Stimulated activated CD4-positive, alpha-beta T cell treated with anti-CD3 and anti-CD28 coated beads, TNF-alpha, amount 100 ng/mL, for 48 hours (primary cell): ENCODE measurements at regions not wholly inside any gene's neighbourhood (a gene's known extent, or its start where the extent isn't known, plus 50 kb on each side); places are given as distances from the start of the nearest gene placed in this dataset.

Experiments
- DNase-seq, 3 donors: peaks; one replicate each; pipeline ENCODE4 v3.0.0-alpha.2; 2020; ENCODE audit warnings: low read depth in 3 of 3

DNA sequence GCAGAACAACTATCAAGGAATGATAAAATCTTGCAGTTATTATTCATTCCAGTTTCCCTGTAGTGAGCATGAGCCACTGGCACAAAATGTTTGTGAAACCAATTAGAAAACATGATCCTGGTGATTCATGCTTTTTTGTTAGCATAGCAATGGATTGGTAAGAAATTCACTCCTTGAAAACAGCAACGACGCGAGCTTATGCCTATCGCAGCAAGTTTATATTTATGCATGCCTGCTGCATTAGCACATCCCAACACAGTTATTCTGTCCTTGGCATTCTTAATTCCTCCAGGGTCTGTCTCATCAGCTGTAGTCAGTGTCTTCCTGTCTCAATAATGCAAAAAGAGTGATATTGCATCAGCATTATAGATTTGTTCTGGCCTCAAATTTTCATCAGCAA is 975.9 kb downstream of the STIM2 start:
- no peak for DNase-seq

DNA sequence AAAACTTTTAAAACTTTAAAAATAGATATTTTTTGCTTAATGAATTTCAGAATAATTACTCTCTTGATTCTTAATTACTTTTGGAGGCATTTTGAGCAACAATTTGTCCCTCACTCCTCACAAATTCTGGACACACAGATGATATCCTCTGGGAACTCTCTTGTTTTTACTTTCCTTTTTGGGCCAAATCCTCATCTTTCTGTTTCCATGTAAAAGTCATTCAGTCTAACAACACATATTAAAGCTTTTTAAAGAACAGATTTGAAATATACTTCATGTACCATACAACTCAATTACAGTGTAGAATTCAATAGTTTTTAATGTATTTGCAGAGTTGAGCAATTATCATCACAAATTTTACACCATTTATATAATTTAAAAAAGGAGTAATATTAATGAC is 983.1 kb downstream of the STIM2 start:
- no peak for DNase-seq

DNA sequence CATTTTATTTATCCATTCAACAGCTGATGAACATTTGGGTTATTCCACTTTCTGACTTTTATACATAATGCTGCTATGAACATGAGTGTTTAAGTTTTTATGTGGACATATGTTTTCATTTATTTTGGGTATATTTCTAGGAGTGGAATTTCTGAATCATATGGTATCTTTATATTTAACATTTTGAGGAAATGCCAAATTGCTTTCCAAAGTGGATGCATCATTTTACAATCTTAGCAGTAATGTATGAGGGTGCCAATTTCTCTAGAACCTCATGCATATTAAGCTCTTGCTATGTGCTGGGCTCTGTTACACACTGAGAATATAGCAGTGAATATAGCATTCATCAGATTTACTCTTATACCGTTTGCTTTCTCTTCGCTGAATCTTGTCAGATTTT is 983.7 kb downstream of the STIM2 start:
- DNase-seq, result no peak

DNA sequence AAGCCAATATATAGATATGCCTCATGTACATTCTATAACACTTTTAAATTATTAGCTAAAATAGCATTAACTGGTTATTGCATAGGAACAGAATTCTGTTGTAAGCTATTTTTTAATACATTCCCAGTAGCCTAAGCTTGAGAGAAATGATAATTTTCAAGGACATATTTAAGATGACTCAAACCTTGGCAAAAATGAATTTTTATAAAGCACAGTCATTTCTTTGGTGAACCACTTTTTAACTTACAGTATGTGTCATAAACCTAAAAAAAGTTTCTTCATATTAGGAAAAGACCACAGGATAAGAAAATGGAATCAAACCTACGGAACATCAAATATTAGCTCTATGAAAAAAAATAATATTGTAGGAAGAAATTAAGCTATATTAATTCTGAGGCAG is 986.3 kb downstream of the STIM2 start:
- DNase-seq, result no peak

DNA sequence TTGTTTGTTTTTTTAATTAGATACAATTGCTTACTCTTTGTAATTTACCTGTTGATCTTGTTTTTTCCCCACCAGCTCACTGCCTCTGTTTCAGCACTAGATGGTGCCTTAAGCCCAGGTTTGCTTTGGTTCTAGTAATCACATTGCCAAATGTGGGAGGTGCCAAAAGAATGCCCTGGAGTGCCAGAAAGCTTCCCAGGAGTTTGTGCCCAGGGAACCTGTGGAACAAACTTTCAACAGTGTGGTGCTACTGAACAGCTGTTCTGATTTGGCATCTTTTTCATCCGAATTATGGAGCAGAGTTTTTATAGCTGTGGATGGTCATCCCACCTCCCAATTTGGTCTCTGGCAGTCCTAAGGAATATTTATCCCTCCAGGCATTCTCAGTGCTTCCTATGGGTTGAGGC is 1000.7 kb downstream of the STIM2 start:
- no peak for DNase-seq

DNA sequence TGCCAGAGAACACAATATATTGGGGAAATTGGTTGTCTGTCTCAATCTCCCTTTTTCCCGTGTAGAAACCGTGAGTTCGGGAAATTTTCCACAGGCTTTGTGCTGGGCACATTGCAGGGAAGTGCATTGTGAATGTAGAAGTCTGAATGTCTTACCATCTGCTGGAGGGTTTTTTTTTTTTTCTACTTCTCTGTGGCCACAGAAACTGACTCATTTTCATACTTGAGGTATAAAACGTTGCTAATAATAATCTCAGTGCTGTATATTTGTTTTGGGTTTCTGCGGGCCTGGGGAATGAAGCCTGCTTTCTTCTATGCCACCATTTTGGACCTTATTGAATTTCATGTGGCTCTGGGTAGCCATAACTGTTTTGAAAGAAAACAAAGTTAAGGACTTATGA is 1001.2 kb downstream of the STIM2 start:
- no peak for DNase-seq

DNA sequence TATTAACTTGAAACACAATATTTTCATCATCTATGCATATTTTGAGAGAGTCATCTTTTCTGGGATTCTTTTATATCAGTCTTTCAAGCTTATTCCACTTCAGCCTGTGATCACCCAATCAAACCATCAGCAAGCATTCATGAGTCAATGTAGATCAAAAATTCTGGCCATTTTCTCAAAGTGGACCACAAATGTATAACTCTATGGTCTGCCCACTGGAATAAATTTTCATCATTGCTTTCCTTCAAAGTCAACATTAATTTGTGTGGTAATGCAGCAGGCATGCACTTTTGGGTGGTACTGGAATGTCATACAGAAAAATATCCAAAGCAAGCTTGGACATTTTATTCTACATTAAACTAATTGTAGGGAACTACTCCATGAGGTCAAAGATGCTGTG is 1013.0 kb downstream of the STIM2 start:
- no peak for DNase-seq

DNA sequence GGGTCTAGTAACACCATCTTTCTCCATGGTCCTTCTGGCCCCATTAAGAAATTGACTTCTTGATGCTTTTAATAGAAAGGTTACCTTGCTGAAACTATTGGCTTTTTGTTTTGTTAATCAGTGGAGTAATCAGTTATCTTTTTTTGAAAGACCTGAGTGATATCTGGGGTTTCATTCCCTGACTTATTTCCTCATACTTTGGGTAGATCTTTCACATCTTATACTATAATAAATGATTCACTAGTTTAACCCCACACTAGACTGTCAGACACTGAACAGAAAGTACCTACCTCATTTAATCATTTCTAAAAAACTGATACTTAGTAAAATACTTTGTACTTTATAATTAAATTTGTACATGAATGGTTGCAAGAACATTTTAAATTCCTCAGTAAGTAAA is 1021.1 kb downstream of the STIM2 start:
- DNase-seq, result no peak

DNA sequence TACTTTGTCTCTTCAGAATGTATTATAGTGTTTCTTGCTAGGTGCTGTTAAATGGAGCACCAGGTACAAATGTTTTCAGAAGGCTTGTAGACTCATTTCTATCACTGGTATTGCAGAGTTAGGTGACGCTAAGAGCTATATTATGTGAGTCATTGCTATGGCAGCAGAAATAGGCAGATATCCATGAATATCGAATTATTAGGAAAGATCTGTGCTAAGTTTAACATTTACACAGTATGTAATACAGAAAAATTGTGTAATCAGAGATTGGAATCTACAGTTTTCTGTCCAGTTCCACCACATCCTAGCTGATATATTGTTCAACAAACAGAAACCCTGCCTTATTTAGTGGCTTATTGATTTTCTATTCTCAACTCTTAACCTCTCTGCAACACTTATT is 1025.5 kb downstream of the STIM2 start:
- DNase-seq, result no peak

DNA sequence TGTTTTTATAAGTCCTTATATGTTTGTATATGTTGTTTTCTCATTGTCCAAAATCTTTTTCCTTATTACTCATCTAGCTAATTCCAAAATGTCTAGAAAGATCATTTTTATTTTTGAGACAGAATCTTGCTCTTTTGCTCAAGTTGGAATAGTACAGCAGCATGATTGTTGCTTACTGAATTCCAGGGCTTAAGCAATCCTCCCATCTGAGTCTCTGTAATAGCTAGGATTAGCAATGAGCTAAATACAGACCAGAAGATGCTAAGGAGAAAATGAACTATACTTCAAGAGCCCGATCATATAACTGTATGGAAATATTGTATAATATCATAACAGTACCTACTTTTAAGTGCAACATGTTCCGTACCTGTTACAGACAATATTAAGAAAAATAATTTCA is 1027.0 kb downstream of the STIM2 start:
- DNase-seq, result no peak

DNA sequence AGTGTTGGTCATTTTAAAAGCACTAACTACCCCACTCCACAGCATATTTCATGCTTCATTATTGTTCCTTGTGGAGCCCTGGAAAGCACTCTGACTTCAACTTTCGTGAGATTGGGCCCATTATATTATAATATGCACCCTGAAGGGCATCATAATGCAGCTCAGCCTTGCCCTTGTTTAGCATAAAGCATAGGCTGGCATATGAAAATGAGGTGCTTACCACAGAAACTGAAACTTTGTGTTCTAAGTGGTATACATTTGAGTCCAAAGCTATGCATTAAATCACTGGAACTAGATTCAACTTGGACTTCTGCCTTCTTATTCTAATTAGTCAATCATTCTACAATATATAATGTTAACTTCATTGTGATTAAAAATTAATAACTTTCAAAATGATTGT is 1027.9 kb downstream of the STIM2 start:
- no peak for DNase-seq

DNA sequence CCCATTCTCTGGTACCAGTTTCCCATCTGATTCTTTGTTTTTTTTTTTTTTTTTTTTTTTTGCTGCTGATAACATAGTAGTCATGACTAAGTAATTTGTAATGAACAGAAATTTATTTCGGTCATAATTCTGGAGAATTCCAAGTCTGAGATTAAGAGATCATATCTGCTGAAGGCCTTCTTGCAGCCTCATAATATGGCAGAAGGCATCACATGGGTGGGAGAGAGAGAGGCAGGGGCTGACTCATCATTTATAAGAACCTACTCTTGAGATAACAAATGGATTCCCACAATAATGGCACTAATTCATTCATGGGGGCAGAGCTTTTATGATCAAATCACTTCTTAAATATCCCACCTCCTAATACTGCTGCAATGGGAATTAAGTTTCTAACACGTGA is 1034.3 kb downstream of the STIM2 start:
- no peak for DNase-seq

DNA sequence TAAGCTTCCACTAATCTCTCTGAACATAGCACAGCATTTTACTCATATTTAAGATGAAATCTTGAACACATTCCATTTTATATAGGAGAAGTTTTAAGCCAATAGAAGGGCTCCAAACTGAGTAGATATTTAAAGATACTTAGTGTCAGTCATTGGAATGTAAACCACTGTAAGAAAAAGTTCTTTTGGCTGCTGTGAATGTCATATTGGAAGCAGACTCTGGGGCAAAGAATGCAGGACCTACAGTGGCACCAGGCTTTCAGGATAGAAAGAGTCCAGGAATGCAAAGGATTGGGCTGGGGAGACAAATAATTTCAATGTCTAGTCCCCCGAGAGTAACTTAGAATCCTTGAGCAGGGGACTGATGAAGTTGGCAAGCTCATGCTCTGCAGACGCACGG is 1047.7 kb downstream of the STIM2 start:
- DNase-seq, result no peak

DNA sequence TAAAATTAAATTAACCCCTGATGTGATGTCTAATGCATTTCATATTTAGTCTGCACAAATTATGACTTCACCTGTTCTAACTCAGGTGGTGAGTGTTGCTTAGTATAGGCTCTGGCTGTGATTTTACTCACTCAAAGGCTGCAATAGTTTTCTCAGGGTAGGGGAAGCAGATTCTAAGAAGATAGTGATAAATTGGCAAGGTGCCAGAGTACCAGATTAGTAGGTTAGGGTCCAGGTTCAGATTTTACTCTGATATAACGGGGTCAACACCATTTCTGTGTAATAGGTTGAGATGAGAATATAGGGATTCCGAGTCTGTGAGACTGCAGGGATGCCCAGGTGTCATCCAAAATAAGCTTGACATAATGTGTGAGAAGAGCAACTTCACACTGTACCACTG is 1049.6 kb downstream of the STIM2 start:
- no peak for DNase-seq

DNA sequence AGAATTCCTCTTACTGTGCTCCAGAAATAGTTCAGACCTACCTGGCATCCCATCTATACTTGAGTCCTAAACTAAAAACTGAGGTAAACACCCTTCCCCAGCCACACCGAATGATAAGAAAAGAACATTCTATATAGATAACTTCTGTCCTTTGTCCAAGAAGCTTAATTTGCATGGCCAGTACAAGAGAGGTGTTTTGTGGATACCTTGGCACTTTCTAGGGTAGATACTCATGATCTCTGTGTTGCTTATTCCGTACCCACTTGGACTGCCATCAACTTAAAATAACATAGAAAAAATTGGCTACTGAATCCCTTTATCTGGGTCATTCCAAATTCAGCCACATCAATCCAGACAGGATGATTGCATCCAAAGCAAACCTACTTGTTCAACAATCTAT is 1050.4 kb downstream of the STIM2 start:
- DNase-seq, result no peak

DNA sequence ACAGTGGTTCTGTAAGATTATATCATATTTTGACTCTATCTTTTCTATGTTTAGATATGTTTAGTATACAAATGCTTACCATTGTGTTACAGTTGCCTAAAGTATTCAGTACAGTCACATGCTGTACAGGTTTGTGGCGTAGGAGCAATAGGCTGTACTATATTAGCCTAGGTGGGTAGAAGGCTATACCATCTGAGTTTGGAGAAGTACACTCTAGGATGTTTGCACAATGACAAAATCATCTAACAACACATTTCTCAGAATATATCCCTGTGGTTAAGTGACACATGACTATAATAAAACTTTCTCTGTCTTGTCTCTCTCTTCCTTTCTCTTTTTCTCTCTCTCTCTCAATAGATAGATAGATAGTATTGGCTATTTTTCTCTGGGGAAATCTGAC is 1053.1 kb downstream of the STIM2 start:
- DNase-seq, result no peak

DNA sequence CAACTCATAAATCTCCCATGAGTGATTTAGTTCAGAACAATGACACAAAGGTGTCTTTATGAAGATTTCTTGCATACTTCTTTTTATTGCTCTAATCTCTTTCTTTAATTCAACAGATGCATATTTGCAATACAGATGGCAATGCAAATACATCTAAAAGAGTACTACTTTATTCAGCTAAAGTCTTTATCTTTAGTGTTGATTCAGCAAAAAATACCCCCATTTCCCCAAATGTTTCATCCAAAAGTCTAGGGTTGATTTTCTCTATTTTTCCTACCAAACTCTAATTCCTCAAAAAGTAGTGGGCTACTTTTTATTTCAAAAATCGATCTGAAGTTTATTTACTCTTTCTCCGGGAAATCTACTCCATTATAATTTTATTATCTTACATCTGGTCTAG is 1055.2 kb downstream of the STIM2 start:
- DNase-seq, result no peak

DNA sequence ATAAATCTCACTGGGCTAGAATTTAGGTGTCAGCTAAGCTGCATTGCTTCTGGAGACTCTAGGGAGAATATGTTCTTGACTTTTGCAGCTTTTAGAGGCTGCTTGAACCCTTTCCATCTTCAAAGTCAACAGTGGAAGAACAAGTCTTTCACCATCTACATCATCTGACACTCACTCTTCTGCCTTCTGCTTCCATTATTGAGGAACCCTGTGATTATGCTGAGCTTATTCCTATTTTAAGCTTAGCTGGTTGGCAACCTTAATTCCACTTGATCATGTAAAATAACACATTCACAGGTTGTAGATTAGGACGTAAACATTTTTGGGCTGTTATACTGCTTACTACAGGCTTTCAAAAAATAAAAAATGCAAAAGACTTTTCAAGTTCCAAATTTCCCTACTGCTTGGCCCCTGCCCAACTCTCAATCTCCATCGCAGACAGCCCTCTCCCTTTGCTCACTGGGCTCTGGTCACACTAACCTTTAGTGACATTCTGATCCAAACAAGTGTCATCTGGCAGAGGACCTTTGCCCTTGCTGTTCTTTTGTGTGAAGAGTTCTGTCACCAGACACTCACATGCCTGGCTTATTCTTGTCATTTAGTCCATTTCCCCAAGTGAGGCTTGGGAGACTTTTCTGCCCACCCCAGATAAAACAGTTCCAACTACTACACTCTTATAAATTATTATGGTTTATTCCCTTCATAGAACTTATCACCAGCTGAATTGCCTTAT is 1056.0 kb downstream of the STIM2 start:
- no peak for DNase-seq

DNA sequence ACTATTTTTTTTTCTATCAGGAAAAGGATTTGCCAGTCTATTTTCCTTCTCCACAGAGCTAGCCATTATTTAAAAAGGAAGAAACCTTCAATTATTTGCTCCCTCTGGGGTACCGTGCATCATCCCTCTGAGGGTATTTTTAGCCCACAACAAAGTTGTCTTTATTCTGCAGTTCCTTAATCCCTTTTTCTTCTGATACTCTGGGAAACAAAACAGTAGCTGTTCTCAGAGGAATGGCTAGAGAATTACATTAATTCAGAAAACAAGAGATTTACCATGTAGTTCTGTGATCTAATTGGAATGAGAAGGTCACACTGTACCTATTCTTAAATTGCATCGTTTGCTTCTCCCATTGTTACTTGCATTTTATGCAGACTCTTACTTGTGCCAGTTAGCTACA is 1056.7 kb downstream of the STIM2 start:
- DNase-seq, result no peak

DNA sequence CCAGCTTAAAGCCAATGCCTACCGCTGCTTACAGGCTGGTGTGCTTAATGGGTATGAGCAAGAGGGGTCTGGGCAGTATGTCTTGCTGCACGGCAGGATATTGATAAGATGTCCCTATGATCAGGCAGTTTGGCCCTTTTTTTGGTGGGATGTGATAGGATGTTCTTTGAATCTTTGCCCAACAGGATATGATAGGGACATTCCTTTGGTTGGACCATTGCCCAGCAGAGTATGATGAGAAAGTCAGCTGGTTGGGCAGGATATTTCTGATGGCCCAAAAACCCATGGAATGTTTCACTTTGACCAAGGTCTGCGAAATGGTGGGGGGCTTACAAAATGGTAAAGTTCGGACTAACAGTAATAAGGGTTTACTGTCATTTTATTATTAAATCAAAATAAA is 1060.6 kb downstream of the STIM2 start:
- DNase-seq, result no peak

DNA sequence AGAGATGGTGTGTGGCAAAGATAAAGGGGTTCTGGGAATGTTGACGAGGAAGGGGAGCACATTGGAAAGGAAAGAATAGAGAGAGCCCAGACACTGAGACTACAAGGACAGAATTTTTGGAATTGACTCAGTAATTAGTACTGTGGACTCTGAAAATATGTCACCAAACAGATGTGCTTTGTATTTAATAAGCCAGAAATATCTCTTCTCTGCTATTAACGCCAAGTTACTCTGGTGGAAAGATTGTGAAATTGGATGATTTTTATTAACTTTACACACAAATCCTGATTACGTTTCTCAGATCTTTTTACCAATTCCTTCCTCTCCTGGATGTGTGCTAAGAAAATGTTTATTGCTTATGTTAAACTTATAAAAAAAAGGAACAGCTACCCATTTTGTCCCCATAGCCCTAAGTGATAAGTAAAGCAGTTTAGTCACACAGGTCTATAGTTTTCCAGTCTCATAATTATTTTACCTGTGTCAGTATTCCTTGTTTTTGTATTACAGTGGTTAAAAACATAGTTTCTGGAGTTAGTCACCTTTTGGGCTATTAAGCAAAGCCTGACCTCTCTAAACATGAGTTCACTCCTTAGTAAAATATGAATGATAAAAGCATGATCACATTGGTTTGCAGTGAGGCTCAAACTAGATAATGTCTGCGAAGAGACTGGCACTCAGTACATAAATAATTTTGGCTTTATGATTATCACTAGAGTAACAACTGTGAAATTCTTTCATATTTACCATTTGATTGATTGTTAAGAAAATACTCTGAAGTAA is 1068.3 kb downstream of the STIM2 start:
- DNase-seq, result no peak

DNA sequence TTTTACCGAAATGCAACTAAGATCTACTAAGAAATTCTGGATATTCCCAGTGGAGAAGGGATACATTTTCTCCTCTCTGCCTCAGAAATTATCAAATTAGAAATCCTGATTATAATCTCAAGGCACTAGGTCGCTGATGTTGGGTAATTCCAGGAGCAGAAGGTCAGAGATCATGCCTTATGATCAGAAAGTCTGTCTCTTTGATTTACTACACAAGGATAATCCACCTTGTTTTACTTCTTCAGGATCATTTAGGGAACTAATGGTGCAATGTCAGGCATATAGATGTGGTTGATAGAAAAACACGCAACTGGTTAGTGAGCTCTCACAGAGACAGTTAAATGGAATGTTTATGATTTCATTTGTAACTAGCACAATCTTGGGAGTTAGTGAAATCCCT is 1069.7 kb downstream of the STIM2 start:
- DNase-seq, result no peak

DNA sequence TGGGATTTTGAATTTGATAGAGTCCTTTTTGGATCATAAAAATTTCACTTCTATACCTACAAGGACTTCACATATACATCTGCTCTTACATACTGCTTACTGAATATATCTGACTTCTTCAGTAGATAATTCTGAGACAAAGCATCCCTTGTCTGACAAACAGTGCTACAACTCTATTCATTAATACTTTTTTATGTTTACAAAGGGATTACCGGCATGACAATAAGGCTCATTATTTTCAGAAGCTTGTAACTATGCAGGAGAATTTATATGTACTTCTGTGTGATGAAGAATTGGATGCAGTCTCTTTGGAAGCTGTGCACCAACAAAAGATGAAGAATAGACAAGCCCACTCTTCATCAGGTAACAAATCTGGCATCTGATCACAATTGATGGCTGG is 1070.3 kb downstream of the STIM2 start:
- DNase-seq, result no peak

DNA sequence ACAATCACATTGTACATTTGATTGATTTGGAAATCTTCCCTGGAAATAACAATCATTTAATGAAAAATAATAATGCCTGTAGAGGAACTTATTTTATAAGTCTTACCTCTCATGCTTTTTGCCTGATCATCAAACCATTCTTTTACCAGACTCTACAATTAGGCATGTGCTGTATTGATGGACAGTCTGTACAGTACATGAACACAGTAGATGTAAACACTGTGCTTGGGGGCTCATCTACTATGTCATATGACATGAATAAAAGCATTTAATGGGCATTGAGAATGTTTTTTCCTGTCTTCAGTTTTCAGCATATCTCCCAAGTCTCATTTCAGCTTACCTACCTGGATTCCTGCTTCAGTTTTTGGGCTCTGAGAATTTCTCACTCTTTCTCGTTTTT is 1070.9 kb downstream of the STIM2 start:
- DNase-seq, result no peak
